Colonic mucosa (tissue), 4 donors: ENCODE measurements at regions not wholly inside any gene's neighbourhood (a gene's known extent, or its start where the extent isn't known, plus 50 kb on each side); places are given as distances from the start of the nearest gene placed in this dataset.
"Not testable (repeated sequence)": the region's sequence is repeated elsewhere in the genome, so short reads cannot be mapped to it uniquely, and the experiment has no call there.

ENCODE experiments used
- DNase-seq: peaks from one replicate; pipeline ENCODE4 v3.0.0-alpha.2; 2020
- H3K27ac ChIP-seq: fragments of 200-600 bp; one replicate; pipeline ENCODE4 v1.8.0; 2021
- H3K27me3 ChIP-seq: fragments of 200-600 bp; one replicate; pipeline ENCODE4 v1.8.0; 2021
- H3K36me3 ChIP-seq: fragments of 200-600 bp; one replicate; pipeline ENCODE4 v1.8.0; 2021
- H3K4me1 ChIP-seq: fragments of 200-600 bp; one replicate; pipeline ENCODE4 v1.8.0; 2021; ENCODE audit warnings: mild to moderate bottlenecking
- H3K4me3 ChIP-seq: fragments of 200-600 bp; one replicate; pipeline ENCODE4 v1.8.0; 2021
- H3K9ac ChIP-seq, 2 donors: one replicate each; pipeline ENCODE4 v1.7.0; 2013; ENCODE audit warnings: control low read depth in 2 of 2, low read depth in 2 of 2, low read length in 2 of 2
- H3K9me3 ChIP-seq: fragments of 200-600 bp; one replicate; pipeline ENCODE4 v1.8.0; 2021
- CTCF ChIP-seq: fragments of 200-600 bp; IDR thresholded peaks from one replicate; pipeline ENCODE4 v1.8.0; 2022; ENCODE audit warnings: antibody characterized with exemption, mild to moderate bottlenecking
- intact Hi-C: fragments of 100-400 bp; cut with DNase I; formaldehyde crosslinking; loops from one replicate; pipeline ENCODE4 v1.14.1; 2022
- donor health status: healthy.
- donor health status: DM: no; HTN: no; CAD: no.
- donor health status: DM: no; HTN: no; CAD: no.

DNA sequence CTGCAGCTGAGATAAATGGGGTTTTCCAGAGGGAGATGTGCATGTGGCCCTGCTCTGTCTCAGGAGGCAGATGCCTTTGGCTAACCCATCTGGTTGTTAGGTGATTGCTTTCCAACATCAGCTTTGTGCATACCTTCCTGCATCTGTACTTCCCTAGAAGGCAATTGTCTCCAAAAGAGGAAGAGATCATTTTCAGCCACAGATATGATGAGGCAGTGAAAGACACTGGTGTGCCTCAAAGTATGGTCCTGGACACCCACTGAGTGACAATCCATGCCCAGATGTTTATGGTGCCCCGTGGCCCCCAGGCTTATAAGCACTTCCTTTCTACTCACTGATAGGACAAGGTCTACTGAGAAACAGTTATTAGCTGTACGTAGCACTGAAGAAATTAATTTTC, 117.5 kb upstream of the NR2F2 start:
- intact Hi-C loops = no loop called here
- no peak overlapping the region for H3K9ac ChIP-seq
- H3K27ac ChIP-seq = no peak overlapping the region

GRCh38 chr15:96213896-96214295, 116.6 kb upstream of the NR2F2 start:
- no peaks in the 10 kb centered on the region for H3K4me1 ChIP-seq
- H3K27me3 ChIP-seq = no peaks in the 10 kb centered on the region
- no peak overlapping the region for H3K9ac ChIP-seq
- H3K27ac ChIP-seq = no peak overlapping the region
- no peaks in the 10 kb centered on the region for H3K36me3 ChIP-seq
- no peak for DNase-seq
- H3K4me3 ChIP-seq = no peak overlapping the region
- no peaks in the 10 kb centered on the region for H3K9me3 ChIP-seq
- TF ChIP-seq CTCF = no peak
- intact Hi-C loops = no loop called here

More for the DNA sequence above, 117.5 kb upstream of the NR2F2 start:
- no peak for TF ChIP-seq CTCF
- no peaks in the 10 kb centered on the region for H3K36me3 ChIP-seq
- no peaks in the 10 kb centered on the region for H3K9me3 ChIP-seq
- DNase-seq = no peak
- H3K4me1 ChIP-seq = no peaks in the 10 kb centered on the region
- no peak overlapping the region for H3K4me3 ChIP-seq
- H3K27me3 ChIP-seq = no peaks in the 10 kb centered on the region

DNA sequence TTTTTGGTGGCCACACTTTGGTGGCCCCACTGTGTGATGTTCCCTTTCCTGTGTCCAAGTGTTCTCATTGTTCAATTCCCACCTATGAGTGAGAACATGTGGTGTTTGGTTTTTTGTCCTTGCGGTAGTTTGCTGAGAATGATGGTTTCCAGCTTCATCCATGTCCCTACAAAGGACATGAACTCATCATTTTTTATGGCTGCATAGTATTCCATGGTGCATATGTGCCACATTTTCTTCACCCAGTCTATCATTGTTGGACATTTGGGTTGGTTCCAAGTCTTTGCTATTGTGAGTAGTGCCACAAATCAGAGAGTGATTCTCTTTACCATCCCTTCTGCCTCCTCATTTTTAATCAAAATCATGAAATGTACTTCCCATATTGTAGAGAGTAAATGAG, 114.0 kb upstream of the NR2F2 start:
- H3K4me1 ChIP-seq, H3K4me3 ChIP-seq, H3K9me3 ChIP-seq, H3K27me3 ChIP-seq, intact Hi-C loops, H3K9ac ChIP-seq, DNase-seq, H3K27ac ChIP-seq, H3K36me3 ChIP-seq: not testable (repeated sequence)

DNA sequence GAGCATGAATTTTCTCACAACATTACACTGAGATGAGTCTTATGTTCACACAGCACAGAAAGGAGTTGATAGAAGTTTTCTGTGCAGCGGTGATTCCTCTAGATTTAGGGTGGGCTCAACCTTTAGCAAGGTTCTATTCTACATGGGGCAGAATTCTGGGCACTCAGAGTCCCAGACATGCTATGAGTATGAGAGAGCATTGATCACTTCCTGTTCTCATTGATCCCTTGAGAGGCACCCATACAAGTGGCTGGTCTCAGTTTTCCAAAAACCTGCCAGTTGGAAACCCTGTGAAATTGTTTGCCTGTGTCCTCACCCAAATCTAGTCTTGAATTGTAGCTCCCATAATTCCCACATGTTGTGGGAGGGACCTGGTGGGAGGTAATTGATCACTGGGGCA, 112.5 kb upstream of the NR2F2 start:
- H3K4me3 ChIP-seq = no peak overlapping the region
- no peaks in the 10 kb centered on the region for H3K4me1 ChIP-seq
- H3K27ac ChIP-seq = no peak overlapping the region
- no peaks in the 10 kb centered on the region for H3K9me3 ChIP-seq
- no peaks in the 10 kb centered on the region for H3K36me3 ChIP-seq
- intact Hi-C loops = no loop called here
- no peak overlapping the region for H3K9ac ChIP-seq
- no peak for DNase-seq
- H3K27me3 ChIP-seq = no peaks in the 10 kb centered on the region
- TF ChIP-seq CTCF = no peak

DNA sequence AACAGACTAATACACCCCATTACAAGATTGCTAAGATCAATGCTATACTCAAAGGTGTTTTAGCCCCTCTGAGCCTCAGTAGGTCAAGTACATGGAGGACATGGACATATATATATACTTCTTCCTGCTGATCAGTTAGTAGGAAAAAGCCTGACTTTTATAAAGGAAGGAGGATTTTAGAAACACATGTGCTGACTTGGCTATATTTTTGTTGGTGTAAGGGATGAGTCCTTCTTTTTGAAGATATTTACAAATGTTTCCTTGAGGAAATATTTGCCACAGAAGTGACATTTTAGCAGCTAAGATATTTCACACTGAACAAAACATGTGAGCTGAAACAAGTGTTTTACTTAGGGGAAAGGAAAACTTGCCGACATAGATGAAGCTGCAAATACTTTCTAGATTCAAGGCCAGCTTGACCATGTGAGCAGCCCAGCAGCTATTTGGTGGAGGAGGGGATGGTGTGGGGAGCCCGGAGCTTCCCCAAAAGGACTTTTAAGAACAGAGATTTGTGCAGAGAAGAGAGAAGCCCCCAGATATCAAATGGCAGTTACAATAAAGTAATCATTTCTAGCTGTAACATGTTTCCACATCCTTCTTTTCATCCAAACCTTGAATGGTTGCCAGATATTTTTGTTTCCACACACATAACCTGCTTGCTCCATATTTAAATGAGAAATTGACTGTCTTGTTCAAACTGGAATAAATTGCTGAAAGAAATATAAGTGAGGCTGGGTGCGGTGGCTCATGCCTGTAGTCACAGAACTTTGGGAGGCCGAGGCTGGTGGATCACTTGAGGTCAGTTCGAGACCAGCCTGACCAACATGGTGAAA, 111.7 kb upstream of the NR2F2 start:
- Histone ChIP-seq H3K4me3 (no peak overlapping the region), H3K9me3 (no peaks in the 10 kb centered on the region), H3K4me1 (no peaks in the 10 kb centered on the region), H3K27ac (no peak overlapping the region), H3K27me3 (no peaks in the 10 kb centered on the region), H3K9ac (no peak overlapping the region), H3K36me3 (no peaks in the 10 kb centered on the region)
- DNase-seq = no peak
- no peak for TF ChIP-seq CTCF
- intact Hi-C loops = no loop called here

DNA sequence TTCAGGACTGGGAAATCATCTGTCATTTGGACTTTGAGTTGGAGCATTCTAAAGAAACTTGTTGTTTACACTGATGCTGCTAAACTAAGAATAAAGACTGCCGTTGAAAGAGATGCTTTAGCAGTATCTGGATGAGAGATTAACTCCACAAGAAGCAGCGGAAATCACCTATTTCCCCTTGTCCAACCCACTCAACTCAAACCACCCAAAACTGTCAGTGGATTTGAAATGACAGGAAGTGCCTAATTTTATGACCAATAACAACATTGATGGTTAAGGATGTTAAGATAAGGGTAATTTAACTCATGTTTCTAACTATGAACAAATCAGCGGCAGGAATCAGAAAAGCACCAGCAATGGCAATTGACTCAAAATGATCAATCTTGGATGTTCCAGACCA, 110.8 kb upstream of the NR2F2 start:
- intact Hi-C loops = no loop called here
- Histone ChIP-seq H3K4me1 (no peaks in the 10 kb centered on the region), H3K9ac (no peak overlapping the region), H3K36me3 (no peaks in the 10 kb centered on the region), H3K27me3 (no peaks in the 10 kb centered on the region), H3K4me3 (no peak overlapping the region), H3K9me3 (no peaks in the 10 kb centered on the region), H3K27ac (no peak overlapping the region)
- no peak for TF ChIP-seq CTCF
- DNase-seq = no peak
